Inferior parietal cortex (tissue), 1 donor: ENCODE measurements at regions not wholly inside any gene's neighbourhood (a gene's known extent, or its start where the extent isn't known, plus 50 kb on each side); places are given as distances from the start of the nearest gene placed in this dataset.
A peak's percentile ranks its signal among the peaks of the same experiment; 100 is the strongest.
"Not testable (repeated sequence)": the region's sequence is repeated elsewhere in the genome, so short reads cannot be mapped to it uniquely, and the experiment has no call there.

Source experiments
- DNase-seq: peaks from one replicate; pipeline ENCODE4 v3.0.0-alpha.2; 2016; ENCODE audit errors: extremely low spot score

- no peak for DNase-seq
Observed at GRCh38 chr3:146770301-146770700, 165.2 kb upstream of the PLSCR5 start.

GRCh38 chr3:146757759-146758158, 152.6 kb upstream of the PLSCR5 start:
- DNase-seq: no peak

- no peak for DNase-seq
Observed at GRCh38 chr3:146750196-146750595, 145.1 kb upstream of the PLSCR5 start.

GRCh38 chr3:146747928-146748327, 142.8 kb upstream of the PLSCR5 start:
- peak; percentile 39 for DNase-seq

GRCh38 chr3:146747051-146747450, 141.9 kb upstream of the PLSCR5 start:
- DNase-seq: no peak

- no peak for DNase-seq
Observed at GRCh38 chr3:146746190-146746589, 141.0 kb upstream of the PLSCR5 start.

GRCh38 chr3:146739203-146739671, 134.1 kb upstream of the PLSCR5 start:
- no peak for DNase-seq

GRCh38 chr3:146732325-146732724, 127.2 kb upstream of the PLSCR5 start:
- DNase-seq: no peak

- no peak for DNase-seq
Observed at GRCh38 chr3:146715170-146715569, 110.0 kb upstream of the PLSCR5 start.

- DNase-seq: no peak
Observed at GRCh38 chr3:146712806-146713205, 107.7 kb upstream of the PLSCR5 start.

- no peak for DNase-seq
Observed at GRCh38 chr3:146709969-146710368, 104.8 kb upstream of the PLSCR5 start.

- DNase-seq: no peak
Observed at GRCh38 chr3:146705225-146705624, 100.1 kb upstream of the PLSCR5 start.

- no peak for DNase-seq
Observed at GRCh38 chr3:146702237-146702636, 97.1 kb upstream of the PLSCR5 start.

- DNase-seq: no peak
Observed at GRCh38 chr3:146701246-146701645, 96.1 kb upstream of the PLSCR5 start.

GRCh38 chr3:146700025-146700424, 94.9 kb upstream of the PLSCR5 start:
- DNase-seq: not testable (repeated sequence)

- no peak for DNase-seq
Observed at GRCh38 chr3:146692254-146692653, 87.1 kb upstream of the PLSCR5 start.

- DNase-seq: no peak
Observed at GRCh38 chr3:146685050-146685814, 80.1 kb upstream of the PLSCR5 start.

GRCh38 chr3:146682171-146682570, 77.0 kb upstream of the PLSCR5 start:
- no peak for DNase-seq

GRCh38 chr3:146680617-146681016, 75.5 kb upstream of the PLSCR5 start:
- DNase-seq: no peak

- no peak for DNase-seq
Observed at GRCh38 chr3:146679995-146680394, 74.8 kb upstream of the PLSCR5 start.

GRCh38 chr3:146679191-146679590, 74.0 kb upstream of the PLSCR5 start:
- DNase-seq: no peak

- DNase-seq: no peak
Observed at GRCh38 chr3:146672941-146673340, 67.8 kb upstream of the PLSCR5 start.

- no peak for DNase-seq
Observed at GRCh38 chr3:146664403-146664802, 59.3 kb upstream of the PLSCR5 start.

- no peak for DNase-seq
Observed at GRCh38 chr3:146658841-146659240, 53.7 kb upstream of the PLSCR5 start.
